ENCODE measurements at regions not wholly inside any gene's neighbourhood (a gene's known extent, or its start where the extent isn't known, plus 50 kb on each side); places are given as distances from the start of the nearest gene placed in this dataset.

DNA sequence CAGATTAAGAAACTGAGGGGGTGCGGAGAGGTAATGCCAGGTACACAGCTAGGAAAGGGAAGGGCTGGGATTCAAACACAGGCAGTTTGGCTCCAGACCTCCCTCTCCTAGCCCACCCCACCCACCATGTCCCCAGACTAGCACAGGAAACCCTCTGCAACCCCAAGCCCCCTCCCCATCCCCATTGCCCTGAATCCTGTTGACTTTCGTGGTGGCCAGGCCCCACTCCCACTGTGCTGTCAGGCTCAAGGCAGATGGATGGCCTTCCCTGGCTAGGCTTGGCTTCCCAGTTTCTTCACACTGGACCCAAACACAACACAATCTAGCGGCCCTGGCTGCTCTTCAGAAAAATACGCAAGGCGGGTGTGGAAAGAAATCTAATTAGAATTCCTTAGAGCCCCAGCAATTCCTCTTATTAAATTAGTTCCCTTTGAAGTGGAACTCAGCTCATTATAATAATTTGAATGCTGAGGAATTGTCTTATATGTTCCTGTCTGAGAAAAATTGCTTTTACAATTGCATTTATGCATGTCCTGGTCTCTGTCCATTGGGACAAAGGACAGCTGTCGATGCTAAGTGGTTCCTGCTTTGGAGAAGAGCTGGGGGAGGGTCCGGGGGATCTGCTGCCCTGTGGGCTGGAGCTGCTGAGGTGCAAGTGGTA, 97.4 kb downstream of the SYF2 start:
- CTCF ChIA-PET: interaction anchor here (0.9 kb wide), 1 partner anchor 30 kb away, joined by 3 read pairs; no protein-coding TSS in a partner anchor
- DNase-seq (ENCODE audit: low read depth in 1 of 2, low spot score in 1 of 2) (no peak), ATAC-seq (no peak), FAIRE-seq (no peak)
- POLR2A ChIA-PET: no interaction called here
- Histone ChIP-seq H3K4me3 (no peak overlapping the region), H3K4me2 (no peak overlapping the region), H3K27ac (no peak overlapping the region), H3K9me3 (no peaks in the 10 kb centered on the region), H3K4me1 (no peaks in the 10 kb centered on the region)
- TF ChIP-seq ZC3H11A (IDR thresholded peaks at IDR 0.05) (no peak), FOSB (CRISPR knock-in tag; IDR thresholded peaks at IDR 0.05) (no peak), PHF8 (IDR thresholded peaks at IDR 0.05; ENCODE audit: borderline replicate concordance, low read depth) (no peak)
- TF ChIP-seq, protein P1, sequence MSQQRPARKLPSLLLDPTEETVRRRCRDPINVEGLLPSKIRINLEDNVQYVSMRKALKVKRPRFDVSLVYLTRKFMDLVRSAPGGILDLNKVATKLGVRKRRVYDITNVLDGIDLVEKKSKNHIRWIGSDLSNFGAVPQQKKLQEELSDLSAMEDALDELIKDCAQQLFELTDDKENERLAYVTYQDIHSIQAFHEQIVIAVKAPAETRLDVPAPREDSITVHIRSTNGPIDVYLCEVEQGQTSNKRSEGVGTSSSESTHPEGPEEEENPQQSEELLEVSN (IDR thresholded peaks at IDR 0.05; ENCODE audit: borderline replicate concordance, low read depth): no peak
- WGBS (ENCODE audit: missing lambda C conversion rate): 65% methylated on average over 6 of the region's 7 CpGs

DNA sequence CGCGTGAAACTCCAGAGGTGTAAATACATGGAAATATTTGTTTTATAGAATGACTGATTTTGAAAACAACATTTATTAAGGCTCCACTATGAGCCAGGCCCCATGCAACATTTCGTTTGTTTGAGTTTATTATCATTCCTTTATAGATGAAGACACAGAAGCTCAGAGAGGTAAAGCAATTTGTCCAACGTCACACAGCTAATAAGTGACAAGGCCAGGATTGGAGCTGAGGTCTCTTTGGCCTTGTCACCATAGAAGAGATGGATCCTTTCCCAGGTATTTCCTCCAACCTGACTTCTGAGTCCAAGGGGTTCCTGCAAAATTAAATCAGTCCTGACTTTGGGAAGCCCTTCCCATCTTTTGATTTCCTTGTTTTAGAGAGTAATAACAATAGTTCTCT, 98.0 kb downstream of the SYF2 start:
- H3K4me3 ChIP-seq: no peak overlapping the region
- CTCF ChIA-PET: interaction anchor here (0.9 kb wide), 1 partner anchor 30 kb away, joined by 3 read pairs; no protein-coding TSS in a partner anchor
- 63% methylated on average over 4 of the region's 4 CpGs for WGBS (ENCODE audit: missing lambda C conversion rate)
- TF ChIP-seq JUNB (IDR thresholded peaks at IDR 0.05): no peak
- TF ChIP-seq HOXB13 (CRISPR knock-in tag; IDR thresholded peaks at IDR 0.05; ENCODE audit: low read depth): no peak
- TF ChIP-seq, protein P2, sequence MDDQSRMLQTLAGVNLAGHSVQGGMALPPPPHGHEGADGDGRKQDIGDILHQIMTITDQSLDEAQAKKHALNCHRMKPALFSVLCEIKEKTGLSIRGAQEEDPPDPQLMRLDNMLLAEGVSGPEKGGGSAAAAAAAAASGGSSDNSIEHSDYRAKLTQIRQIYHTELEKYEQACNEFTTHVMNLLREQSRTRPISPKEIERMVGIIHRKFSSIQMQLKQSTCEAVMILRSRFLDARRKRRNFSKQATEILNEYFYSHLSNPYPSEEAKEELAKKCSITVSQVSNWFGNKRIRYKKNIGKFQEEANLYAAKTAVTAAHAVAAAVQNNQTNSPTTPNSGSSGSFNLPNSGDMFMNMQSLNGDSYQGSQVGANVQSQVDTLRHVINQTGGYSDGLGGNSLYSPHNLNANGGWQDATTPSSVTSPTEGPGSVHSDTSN (IDR thresholded peaks at IDR 0.05): no peak
- no peak for TF ChIP-seq CEBPB (IDR thresholded peaks at IDR 0.05)
- no peak for TF ChIP-seq CHD4 (IDR thresholded peaks at IDR 0.05; ENCODE audit: borderline replicate concordance)
- no peak for TF ChIP-seq RCOR1 (IDR thresholded peaks at IDR 0.05; ENCODE audit: low read depth, low read length)
- TF ChIP-seq MYC (IDR thresholded peaks at IDR 0.05; ENCODE audit: borderline replicate concordance, low read length): no peak
- no peak for TF ChIP-seq ZFP36 (IDR thresholded peaks at IDR 0.05; ENCODE audit: borderline replicate concordance, partially characterized antibody)
- no peak for TF ChIP-seq RNF2 (IDR thresholded peaks at IDR 0.05; ENCODE audit: borderline replicate concordance, low read depth)
- TF ChIP-seq, protein P3, sequence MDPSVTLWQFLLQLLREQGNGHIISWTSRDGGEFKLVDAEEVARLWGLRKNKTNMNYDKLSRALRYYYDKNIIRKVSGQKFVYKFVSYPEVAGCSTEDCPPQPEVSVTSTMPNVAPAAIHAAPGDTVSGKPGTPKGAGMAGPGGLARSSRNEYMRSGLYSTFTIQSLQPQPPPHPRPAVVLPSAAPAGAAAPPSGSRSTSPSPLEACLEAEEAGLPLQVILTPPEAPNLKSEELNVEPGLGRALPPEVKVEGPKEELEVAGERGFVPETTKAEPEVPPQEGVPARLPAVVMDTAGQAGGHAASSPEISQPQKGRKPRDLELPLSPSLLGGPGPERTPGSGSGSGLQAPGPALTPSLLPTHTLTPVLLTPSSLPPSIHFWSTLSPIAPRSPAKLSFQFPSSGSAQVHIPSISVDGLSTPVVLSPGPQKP (IDR thresholded peaks at IDR 0.05; ENCODE audit: low read depth, low read length): no peak
- TF ChIP-seq POLR2AphosphoS2 (conservative IDR thresholded peaks at IDR 0.05; ENCODE audit: low read length): no peak
- no peak for FAIRE-seq
- no peak for DNase-seq (ENCODE audit: low read depth in 1 of 2, low spot score in 1 of 2)
- no peaks in the 10 kb centered on the region for H3K9me3 ChIP-seq
- H3K4me1 ChIP-seq: no peaks in the 10 kb centered on the region
- no peak overlapping the region for H3K27ac ChIP-seq
- no peak overlapping the region for H3K4me2 ChIP-seq
- POLR2A ChIA-PET: no interaction called here
- no peak for ATAC-seq

DNA sequence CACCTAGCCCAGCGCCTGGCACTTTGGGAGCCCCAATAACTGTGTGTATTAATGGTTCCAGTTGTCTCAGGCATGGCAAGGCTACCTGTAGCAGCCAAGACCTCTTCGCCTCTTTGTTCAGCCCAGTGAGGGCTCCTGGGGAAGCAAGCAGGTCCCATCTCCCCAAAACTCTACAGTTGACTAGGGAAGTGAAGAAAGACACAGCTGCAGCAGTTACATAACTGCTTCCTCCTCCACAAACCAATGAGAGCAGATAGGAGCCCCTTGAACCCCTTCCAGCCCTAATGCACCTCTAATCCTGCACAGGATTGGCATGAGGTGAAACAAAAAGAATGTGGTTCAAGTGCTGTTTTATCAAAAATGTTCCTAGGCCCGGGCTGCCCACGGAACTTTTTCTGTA, 100.5 kb downstream of the SYF2 start:
- Histone ChIP-seq H3K4me2 (no peak overlapping the region), H3K4me1 (no peaks in the 10 kb centered on the region), H3K9me3 (no peaks in the 10 kb centered on the region), H3K4me3 (no peak overlapping the region), H3K27ac (no peak overlapping the region)
- ChIA-PET POLR2A (no interaction called here), CTCF (no interaction called here)
- TF ChIP-seq PHF8 (IDR thresholded peaks at IDR 0.05; ENCODE audit: borderline replicate concordance, low read depth): no peak
- no peak for TF ChIP-seq KDM1A (IDR thresholded peaks at IDR 0.05; ENCODE audit: low read depth)
- TF ChIP-seq SREBF2 (IDR thresholded peaks at IDR 0.05): no peak
- no peak for TF ChIP-seq NFE2L2 (conservative IDR thresholded peaks at IDR 0.05; ENCODE audit: low read length)
- no peak for TF ChIP-seq FOSL2 (IDR thresholded peaks at IDR 0.05)
- no peak for TF ChIP-seq FOSL2 (CRISPR knock-in tag; IDR thresholded peaks at IDR 0.05)
- TF ChIP-seq ZFP36 (IDR thresholded peaks at IDR 0.05; ENCODE audit: borderline replicate concordance, partially characterized antibody): no peak
- no peak for TF ChIP-seq EP300 (IDR thresholded peaks at IDR 0.05)
- TF ChIP-seq, protein P4, sequence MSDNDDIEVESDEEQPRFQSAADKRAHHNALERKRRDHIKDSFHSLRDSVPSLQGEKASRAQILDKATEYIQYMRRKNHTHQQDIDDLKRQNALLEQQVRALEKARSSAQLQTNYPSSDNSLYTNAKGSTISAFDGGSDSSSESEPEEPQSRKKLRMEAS (IDR thresholded peaks at IDR 0.05): no peak
- TF ChIP-seq, protein P5, sequence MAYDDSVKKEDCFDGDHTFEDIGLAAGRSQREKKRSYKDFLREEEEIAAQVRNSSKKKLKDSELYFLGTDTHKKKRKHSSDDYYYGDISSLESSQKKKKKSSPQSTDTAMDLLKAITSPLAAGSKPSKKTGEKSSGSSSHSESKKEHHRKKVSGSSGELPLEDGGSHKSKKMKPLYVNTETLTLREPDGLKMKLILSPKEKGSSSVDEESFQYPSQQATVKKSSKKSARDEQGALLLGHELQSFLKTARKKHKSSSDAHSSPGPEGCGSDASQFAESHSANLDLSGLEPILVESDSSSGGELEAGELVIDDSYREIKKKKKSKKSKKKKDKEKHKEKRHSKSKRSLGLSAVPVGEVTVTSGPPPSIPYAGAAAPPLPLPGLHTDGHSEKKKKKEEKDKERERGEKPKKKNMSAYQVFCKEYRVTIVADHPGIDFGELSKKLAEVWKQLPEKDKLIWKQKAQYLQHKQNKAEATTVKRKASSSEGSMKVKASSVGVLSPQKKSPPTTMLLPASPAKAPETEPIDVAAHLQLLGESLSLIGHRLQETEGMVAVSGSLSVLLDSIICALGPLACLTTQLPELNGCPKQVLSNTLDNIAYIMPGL (CRISPR knock-in tag; IDR thresholded peaks at IDR 0.05; ENCODE audit: borderline replicate concordance): no peak
- TF ChIP-seq KDM5A (IDR thresholded peaks at IDR 0.05): no peak
- TF ChIP-seq ZNF302 (CRISPR knock-in tag; IDR thresholded peaks at IDR 0.05): no peak
- no peak for TF ChIP-seq HEYL (CRISPR knock-in tag; IDR thresholded peaks at IDR 0.05)
- TF ChIP-seq RNF2 (IDR thresholded peaks at IDR 0.05; ENCODE audit: borderline replicate concordance, low read depth): no peak
- TF ChIP-seq, protein P6, sequence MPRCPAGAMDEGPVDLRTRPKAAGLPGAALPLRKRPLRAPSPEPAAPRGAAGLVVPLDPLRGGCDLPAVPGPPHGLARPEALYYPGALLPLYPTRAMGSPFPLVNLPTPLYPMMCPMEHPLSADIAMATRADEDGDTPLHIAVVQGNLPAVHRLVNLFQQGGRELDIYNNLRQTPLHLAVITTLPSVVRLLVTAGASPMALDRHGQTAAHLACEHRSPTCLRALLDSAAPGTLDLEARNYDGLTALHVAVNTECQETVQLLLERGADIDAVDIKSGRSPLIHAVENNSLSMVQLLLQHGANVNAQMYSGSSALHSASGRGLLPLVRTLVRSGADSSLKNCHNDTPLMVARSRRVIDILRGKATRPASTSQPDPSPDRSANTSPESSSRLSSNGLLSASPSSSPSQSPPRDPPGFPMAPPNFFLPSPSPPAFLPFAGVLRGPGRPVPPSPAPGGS (IDR thresholded peaks at IDR 0.05): no peak
- TF ChIP-seq CBX2 (IDR thresholded peaks at IDR 0.05; ENCODE audit: borderline replicate concordance, low read depth): no peak
- 26% methylated on average over 3 of the region's 4 CpGs for WGBS (ENCODE audit: missing lambda C conversion rate)
- no peak for FAIRE-seq
- no peak for DNase-seq (ENCODE audit: low read depth in 1 of 2, low spot score in 1 of 2)
- ATAC-seq: no peak

Measured in A549 (cell line).